GM21717 (cell line): ENCODE measurements at regions not wholly inside any gene's neighbourhood (a gene's known extent, or its start where the extent isn't known, plus 50 kb on each side); places are given as distances from the start of the nearest gene placed in this dataset.
"Not testable (repeated sequence)": the region's sequence is repeated elsewhere in the genome, so short reads cannot be mapped to it uniquely, and the experiment has no call there.

ENCODE experiments used
- ATAC-seq: cut with Tn5 transposase; IDR thresholded peaks from one replicate; pipeline ENCODE4 v1.9.1; 2021; ENCODE audit warnings: mild to moderate bottlenecking, moderate library complexity; ENCODE audit not compliant: unreplicated experiment

DNA sequence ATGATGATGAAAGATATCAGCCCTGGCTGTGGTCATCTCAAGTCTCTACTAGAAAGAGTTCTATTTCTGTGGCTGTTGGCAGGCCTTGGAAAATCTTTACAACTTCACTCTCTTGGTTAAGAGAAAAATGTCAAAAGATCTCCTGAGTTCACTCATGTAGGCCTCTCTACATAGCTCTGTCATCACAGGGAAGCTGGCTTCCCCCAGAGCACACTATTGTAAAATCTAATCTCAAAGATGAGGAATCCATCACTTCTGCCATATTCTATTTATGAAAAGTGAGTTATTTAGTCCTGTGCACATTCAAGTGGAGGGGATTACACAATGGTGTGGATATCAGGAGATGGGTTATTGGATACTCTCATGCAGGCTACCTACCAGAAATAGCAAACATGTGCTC is 388.4 kb upstream of the HS3ST1 start:
- ATAC-seq, result no peak

DNA sequence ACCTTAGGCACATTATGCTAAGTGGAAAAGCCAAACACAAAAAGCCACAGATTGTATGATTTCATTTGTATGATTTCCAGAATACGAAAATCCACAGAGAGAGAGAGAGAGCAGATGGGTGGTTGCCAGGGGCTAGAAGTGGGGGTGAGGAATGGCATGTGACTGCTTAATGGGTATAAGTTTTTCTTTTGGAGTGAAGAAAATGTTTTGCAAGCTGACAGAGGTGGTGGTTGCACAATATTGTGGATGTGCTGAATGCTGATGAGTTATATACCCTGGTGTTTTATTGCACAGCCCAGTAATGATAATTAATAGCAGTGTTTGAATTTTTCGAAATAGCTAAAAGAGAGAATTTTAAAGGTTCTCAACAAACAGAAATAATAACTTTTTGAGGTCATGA is 386.1 kb upstream of the HS3ST1 start:
- no peak for ATAC-seq

DNA sequence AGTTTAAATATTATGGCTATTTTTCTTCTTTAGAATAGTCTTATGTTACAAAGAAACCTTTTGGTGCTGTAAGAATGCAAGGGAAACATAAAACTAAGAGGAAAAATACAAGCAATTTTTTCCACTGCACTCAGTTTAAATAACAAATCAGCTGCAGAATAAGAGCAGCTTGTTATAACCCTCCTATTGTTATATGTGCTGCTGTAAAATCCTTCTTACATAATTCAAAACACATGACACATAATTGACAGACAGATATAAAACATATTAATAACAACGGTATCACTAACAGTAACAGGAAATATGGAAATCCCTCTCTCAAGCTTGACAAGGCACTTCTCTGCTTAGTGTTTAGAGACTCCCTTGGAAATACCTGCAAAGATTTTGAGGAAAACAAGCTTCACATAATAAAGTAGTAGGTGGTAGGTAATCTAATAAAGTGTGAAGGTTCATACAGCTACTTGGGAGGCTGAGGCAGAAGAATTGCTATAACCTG is 385.3 kb upstream of the HS3ST1 start:
- no peak for ATAC-seq

DNA sequence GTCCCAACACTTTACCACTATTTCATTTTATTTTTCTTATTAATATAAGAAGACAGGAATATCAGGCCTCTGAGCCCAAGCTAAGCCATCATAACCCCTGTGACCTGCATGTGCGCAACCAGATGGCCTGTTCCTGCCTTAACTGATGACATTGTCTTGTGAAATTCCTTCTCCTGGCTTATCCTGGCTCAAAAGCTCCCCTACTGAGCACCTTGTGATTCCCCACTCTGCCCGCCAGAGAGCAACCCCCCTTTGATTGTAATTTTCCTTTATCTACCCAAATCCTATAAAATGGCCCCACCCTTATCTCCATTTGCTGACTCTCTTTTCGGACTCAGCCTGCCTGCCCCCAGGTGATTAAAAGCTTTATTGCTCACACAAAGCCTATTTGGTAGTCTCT is 382.8 kb upstream of the HS3ST1 start:
- not testable (repeated sequence) for ATAC-seq

DNA sequence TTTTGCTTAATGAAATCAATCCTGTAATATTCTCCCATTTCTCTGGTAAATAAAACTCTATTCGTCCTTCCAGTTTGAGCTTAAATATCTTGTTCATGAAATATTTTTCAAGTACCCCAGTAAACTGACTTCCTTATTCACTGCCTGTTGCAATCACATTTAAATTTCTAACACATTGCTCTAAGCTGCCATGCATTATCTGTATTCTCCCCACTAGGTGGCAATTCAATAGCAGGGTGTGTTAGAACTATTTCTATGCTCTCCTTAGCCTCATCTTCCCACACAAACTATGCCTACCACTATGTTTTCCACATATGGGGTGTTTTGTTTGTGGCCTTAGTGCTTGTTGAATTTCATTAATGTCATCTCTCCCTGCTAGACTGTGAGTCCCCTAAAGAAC is 377.1 kb upstream of the HS3ST1 start:
- no peak for ATAC-seq

DNA sequence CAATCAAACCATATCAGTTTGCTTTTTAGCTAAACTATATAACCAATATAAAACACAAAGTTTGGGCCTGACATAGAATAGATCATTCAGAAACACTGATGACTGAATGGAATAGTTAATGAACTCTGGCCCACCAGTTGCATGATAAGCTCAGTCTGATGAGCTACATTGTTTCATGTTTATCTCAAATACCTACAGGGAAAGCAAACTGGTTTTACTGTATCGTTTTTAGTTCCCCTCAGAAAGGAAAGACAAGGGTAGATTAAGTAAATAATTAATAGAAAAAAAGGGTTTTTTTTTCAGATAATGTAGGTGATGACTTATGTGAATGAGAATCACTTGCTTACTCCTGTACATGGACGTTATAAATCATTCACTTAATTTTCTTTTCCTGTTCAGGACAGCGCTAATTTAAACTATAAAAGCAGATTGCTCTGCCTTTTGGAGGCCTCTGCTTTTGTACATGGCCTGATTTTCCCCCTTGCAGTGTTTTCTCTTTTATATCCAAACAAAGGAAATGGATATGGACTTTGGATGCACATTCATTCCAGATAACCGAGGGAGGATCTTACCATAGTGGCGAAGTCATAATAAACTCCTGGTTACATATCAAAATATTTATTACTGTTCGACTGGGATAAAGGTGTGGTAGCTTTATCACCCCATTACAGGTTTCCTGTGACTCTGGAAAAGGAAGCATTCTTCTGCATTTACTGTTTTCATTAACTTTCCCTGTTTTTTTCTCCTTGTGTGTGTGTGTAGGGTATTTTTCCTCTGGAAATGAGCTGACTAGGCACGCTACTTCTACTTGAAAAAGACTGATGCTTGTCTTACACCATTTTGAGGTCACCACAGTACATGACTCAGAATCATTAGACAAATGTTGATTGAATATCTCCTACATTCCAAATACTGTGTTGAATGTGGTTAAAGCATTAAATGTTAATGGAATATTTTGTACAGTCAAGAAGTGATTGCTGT is 373.1 kb upstream of the HS3ST1 start:
- no peak for ATAC-seq

DNA sequence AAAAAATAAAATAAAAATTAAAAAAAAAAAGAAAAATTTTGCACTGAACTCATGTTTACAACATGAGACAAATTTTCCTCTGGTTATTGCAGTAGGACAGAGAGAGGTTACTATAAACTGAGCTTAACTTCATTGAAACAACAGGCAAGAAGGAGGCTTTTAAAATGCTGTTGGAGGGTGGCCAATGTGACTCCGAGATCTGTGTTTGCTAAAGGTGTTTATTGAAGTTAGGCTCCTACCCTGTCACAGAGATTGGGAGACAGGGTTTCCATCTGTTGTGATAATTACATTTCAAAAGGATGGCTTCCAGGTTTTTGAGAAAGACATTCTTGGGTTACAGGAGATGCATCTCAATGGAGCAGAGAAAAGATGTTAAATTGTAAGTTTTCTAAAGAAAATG is 370.5 kb upstream of the HS3ST1 start:
- no peak for ATAC-seq

DNA sequence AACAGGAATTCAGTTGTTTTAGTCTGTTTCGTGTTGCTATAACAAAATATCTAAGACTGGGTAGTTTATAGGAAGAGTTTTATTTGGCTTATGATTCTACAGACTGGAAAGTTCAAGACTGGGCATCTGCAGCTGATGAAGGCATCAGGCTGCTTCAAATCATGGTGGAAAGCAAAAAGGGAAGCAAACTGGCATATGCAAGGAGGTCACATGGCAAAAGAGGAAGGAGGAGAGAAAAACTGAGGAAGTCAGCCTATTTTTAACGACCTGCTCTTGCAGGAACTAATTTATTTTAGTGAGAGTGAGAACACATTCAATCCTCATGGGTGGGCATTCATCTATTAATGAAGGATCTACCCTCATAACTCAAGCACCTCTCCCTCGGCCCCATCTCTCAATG is 363.1 kb upstream of the HS3ST1 start:
- no peak for ATAC-seq

DNA sequence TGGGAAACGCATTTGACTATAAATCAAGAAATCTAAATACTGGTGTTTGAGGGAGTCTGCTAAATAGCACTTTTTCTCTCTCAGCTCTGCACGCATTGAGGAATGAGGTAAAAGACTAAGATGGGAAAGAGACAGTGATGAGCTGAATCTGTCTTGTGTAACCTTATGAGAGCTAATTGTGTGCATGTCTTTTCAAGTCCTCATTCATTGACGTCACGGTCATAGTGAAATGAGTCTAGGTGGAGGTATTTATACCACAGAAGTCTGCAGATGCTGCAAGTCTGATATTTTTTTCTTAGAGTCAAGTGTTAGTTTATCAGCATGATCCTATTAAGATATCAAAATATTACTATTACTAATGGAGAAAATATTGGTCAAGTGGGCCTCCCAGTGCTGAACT is 361.5 kb upstream of the HS3ST1 start:
- ATAC-seq, result no peak

DNA sequence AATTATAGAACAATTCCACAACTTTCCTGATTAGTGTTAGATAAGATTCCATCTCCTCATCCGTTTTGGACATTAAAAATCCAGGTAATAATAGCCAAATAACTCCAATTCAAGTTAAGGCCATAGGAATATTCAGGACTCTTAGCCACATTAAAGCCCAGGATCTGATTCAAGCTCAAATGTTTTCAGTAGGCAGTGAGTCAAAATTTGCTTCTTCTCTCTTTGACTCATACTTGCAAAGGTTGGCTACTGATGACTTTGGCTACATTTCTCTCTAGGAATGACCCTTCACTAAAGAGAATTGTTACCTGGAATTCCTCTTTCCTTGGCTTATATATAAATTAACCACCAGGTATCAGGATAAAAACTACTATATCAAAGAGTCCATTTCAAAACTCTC is 354.9 kb upstream of the HS3ST1 start:
- ATAC-seq, result no peak

DNA sequence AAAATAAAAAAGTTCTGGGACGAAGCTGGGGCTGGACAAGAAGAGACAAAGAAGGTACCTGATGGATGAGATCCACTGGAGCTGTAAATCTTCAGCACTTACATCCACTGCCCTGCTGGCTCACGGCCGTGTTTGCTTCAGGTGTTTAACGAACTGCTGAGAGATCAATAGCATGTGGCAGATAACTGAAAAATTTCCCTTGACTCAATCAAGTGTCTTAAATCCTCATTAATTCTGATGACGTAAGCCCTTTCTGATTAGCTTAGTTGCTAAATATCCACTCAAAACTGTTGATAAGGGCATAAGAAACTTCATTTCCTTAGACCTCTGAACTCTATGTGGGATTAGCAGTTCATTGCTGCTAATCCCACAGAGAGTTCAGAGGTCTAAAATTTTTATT is 354.2 kb upstream of the HS3ST1 start:
- ATAC-seq, result no peak

DNA sequence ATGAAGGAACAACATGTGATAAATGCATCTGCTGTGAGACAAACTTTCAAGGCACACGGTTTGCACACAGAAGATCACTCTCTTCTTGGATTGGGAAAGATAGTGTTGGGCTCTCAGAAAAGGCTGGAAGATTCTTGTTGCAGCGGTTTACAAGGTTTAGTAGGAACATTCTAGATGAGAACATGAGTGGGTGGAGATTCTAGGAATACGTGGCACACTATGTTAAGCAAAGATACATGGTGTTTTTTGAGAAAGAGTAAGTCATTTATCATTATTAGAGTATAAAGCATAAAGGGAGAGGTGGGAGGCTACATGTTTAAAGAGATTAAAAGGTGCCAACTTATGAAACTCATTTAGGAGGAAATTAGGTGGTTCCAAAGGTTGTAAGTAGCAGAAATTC is 348.8 kb upstream of the HS3ST1 start:
- no peak for ATAC-seq

DNA sequence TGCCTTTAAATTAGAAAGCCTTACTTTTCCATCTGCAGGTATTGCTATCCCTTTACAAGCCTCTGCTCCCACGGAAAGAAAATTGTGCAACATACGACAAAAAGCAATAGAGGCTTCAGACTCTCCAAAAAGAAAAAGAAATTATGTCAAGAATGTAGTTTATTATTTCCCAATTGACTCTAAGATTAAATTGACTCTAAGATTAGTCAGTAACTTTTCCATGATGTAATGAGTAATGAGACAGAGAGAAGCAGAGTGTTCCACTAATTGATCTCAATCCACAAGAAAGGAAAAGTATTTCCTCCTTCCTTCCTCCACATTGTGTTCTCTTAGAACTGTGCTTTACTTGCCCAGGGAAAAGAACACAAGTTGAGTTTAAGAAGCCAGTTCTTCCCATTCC is 345.7 kb upstream of the HS3ST1 start:
- ATAC-seq, result no peak

DNA sequence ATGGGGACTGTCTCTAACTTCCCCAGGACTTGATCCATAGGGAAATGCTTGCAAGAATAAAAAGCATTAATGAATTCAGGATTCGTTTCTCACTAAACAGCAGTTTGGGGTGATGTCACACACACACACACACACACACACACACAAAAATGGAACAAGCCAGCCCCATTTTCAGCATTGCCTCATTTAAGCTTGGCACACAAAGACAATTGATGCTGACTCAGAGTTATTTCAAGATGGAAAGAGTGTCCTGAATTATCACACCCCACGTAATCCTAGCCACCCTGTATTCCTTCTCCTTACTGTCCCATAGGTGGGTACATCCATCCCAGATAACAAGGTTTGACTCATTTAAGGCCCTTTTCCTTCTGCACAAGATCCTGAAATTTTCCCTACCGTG is 345.1 kb upstream of the HS3ST1 start:
- ATAC-seq, result no peak

DNA sequence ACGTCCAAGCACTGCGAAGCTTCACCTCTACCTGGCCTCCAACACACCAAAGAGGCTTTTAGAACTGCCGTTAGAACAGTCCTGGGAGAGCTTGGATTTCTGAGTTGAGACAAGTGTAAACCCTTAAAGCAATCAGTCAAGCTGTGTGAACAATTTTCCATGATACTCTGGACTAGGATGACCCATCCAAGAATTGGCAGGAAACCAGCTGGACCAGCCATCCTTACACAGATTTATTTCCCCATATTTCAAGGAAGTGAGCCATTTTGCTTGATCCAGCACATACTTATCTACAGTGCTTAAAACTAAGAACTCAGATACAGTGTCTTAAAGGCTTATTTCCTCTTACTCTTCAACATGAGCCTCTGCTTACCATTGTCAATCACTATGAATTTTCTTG is 340.7 kb upstream of the HS3ST1 start:
- ATAC-seq, result no peak

DNA sequence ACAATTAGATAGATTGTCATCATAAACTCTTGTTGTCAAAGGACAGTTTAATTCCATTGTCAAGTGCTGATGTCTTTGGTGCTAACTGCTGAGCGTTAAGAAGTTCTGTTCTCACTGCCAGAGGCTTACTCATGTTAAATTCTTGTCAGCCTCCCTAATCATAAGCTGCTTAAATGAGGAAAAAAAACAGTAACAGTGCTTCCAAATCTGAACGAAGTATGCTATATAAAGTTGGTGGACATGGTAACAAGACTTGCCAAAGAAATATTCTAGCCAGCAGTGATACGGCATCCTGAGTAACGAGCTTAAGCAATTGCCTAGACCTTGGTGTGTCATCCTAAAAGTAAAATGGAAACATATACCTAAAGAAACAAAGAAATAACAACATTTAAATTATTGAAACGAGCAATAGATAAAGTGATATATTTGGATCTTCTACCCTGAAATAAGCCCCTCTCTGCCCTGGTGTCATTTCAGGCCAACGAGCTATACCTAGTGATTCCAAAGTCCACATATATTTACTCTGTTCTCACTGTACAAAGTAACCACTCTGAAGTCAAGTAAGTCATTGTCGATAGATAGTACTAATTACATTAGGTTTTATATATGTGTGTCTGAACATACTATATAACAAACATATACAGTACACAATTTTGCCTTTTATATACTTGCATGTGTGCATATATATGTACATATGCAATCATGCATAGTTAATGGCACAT is 339.7 kb upstream of the HS3ST1 start:
- no peak for ATAC-seq

DNA sequence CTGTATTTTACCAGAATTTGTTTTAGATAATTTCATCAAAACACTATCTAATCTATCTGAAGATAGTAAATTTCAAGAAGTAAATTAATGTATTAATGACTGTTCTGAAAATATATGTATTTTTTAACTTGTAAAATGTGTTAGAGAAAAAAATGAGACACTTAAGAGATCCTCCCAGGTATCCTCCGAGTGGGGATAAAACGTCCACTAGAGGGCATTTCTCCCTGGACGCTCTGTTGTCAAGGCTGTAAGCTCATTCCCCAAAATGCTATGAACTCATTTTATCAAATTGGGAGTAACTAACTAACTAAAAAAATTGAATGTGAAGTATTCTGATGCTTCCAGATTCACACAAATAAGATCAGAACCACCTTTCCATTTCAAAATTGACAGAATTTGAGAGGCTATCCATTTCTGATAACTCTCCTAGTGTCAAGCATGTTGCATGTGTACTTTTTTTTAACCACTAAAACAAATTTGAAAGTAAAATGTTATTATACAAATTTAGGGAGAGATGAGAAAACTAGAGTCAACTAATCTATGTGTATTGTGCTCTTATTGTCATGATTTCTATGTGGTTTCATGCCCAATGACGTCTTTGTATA is 337.3 kb upstream of the HS3ST1 start:
- ATAC-seq, result peak; percentile 63

DNA sequence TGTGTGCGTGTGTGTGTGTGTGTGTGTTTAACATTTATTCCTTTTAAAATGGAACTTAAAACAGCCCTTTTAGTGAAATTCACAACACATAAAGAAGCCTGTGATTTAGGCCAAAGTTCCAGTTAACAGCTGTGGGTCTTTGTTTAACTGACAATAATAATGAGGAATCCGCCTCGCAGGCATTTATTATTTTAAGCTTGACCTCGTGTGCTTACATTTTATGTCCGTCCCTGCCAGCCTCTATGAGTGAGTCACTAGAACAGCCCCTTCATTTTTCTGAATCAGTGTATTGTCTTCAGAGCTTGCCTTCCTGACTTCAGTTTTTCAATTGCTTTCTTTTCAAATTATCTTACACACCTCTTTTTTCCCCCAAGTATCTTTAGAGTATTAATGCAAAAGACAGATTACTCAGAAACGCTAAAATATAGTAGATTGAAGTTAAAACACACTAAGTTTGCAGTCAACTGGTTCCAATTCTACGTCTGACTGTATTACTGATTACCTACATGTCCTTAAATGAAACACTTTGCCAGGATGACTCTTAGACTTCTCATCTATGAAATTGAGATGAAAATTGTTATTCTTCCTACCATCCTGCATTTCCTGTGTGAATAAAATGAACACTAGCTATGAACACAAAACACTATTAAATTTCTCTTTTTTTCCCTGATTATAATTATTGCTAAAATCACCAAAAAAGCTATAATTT is 319.6 kb upstream of the HS3ST1 start:
- no peak for ATAC-seq

DNA sequence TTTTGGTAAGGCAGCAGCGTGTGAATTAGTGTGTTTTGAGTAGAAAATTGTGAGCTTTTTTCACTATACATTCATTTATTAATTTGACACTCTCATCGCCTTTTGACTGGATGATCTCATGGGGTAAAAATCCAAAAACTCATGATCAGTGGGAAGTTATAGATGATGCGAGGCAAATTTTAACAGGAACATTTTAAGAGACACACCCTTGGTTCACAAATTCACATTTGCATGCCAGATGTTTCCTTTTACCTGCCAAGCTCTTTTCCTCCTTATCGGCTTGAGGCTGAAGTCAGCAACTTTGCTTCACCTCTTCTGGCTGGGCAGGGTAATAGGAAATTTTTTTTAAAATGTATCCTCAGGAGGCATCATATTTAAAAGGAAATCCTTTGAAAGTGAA is 318.0 kb upstream of the HS3ST1 start:
- no peak for ATAC-seq

DNA sequence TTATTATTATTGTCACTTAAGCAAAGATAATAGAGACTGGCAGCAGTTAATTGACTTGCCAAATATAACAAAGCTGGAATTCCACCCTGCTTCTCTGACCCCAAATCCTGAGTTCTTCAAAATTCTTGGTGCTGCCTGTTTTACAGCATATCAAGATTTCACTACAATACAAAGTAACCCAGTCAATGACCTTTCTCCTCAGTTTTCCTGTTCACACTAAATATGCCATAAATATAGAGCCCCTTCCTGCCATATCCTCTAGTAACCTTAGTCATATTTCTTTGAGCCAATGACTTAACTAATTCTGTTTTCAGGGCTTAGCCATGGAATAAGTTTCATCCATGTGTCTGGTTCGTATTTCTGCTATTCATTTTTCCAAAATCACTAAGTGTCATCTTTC is 315.3 kb upstream of the HS3ST1 start:
- no peak for ATAC-seq

DNA sequence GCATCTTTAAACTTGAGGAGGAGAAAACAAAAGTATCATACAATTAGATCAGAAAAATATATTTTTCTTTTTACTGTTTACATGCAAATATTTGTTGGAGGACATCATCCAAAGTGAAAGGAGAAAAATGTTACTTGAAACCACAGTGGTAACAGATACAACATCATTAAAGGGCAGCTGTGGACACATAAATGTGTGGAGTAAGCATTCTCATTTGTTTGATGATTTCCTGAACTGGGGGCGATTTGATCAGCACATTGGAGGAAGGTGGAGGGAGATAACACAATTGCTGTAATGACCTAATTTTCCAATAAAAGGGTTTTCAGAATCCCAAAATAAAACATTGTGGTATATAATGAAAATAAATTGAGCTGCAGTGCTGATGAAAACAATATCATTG is 314.5 kb upstream of the HS3ST1 start:
- no peak for ATAC-seq
